ENCODE measurements at regions not wholly inside any gene's neighbourhood (a gene's known extent, or its start where the extent isn't known, plus 50 kb on each side); places are given as distances from the start of the nearest gene placed in this dataset.

- no peak overlapping the region for H3K27ac ChIP-seq (ENCODE audit: low read depth, low read length, poor library complexity, severe bottlenecking)
- H3K4me2 ChIP-seq (ENCODE audit: low read length) = no peak overlapping the region
- H3K9me2 ChIP-seq (ENCODE audit: low read depth, low read length) = no peaks in the 10 kb centered on the region
- no peaks in the 10 kb centered on the region for H4K20me1 ChIP-seq (ENCODE audit: insufficient read depth, low read length)
- TF ChIP-seq EZH2 (IDR thresholded peaks at IDR 0.05; ENCODE audit: borderline replicate concordance, low read length) = no peak
- TF ChIP-seq CTCF (IDR thresholded peaks at IDR 0.05; ENCODE audit: low read length) = no peak
- no peak overlapping the region for H3K4me3 ChIP-seq (ENCODE audit: low read depth, low read length, poor library complexity, severe bottlenecking)
- no peak overlapping the region for H3K9ac ChIP-seq (ENCODE audit: low read length)
- H3K9me3 ChIP-seq (ENCODE audit: low read length) = no peaks in the 10 kb centered on the region
- H2AFZ ChIP-seq (ENCODE audit: low read length) = no peak overlapping the region
- no peaks in the 10 kb centered on the region for H3F3A ChIP-seq (ENCODE audit: insufficient read depth, low read length)
- H3K4me1 ChIP-seq (ENCODE audit: insufficient read depth, low read length, severe bottlenecking) = no peaks in the 10 kb centered on the region
- no peaks in the 10 kb centered on the region for H3K36me3 ChIP-seq (ENCODE audit: insufficient read depth, low read length)
- H3K27me3 ChIP-seq (ENCODE audit: insufficient read depth, low read length) = no peaks in the 10 kb centered on the region
- H3K79me2 ChIP-seq (ENCODE audit: insufficient read depth, low read length) = no peaks in the 10 kb centered on the region
Measured at GRCh38 chr21:38196036-38196435, 60.8 kb upstream of the KCNJ15 start.

DNA sequence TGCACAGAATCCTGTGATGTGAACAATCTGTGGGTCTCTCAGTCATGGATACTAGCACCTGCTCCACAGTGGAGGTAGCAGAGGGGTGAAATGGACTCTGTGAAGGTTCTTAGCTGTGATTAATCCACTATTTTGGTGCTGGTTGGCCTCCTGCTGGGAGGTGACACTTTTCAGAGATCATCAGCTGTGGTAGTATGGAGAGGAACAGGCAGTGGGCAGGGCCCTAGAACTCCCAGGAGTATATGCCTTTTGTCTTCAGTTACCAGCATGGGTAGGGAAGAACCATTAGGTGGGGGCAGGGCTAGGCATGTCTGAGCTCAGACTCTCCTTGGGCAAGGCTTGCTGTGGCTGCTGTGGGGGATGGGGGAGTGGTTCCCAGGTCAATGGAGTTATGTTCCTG lies 54.0 kb upstream of the KCNJ15 start:
- no peak overlapping the region for H3K4me3 ChIP-seq (ENCODE audit: low read depth, low read length, poor library complexity, severe bottlenecking)
- H3K9me2 ChIP-seq (ENCODE audit: low read depth, low read length) = no peaks in the 10 kb centered on the region
- H3F3A ChIP-seq (ENCODE audit: insufficient read depth, low read length) = no peaks in the 10 kb centered on the region
- no peak overlapping the region for H3K27ac ChIP-seq (ENCODE audit: low read depth, low read length, poor library complexity, severe bottlenecking)
- H3K27me3 ChIP-seq (ENCODE audit: insufficient read depth, low read length) = no peaks in the 10 kb centered on the region
- no peaks in the 10 kb centered on the region for H3K4me1 ChIP-seq (ENCODE audit: insufficient read depth, low read length, severe bottlenecking)
- no peaks in the 10 kb centered on the region for H3K36me3 ChIP-seq (ENCODE audit: insufficient read depth, low read length)
- no peaks in the 10 kb centered on the region for H3K79me2 ChIP-seq (ENCODE audit: insufficient read depth, low read length)
- H3K9ac ChIP-seq (ENCODE audit: low read length) = no peak overlapping the region
- H4K20me1 ChIP-seq (ENCODE audit: insufficient read depth, low read length) = no peaks in the 10 kb centered on the region
- H3K4me2 ChIP-seq (ENCODE audit: low read length) = no peak overlapping the region
- H2AFZ ChIP-seq (ENCODE audit: low read length) = no peak overlapping the region
- TF ChIP-seq EZH2 (IDR thresholded peaks at IDR 0.05; ENCODE audit: borderline replicate concordance, low read length) = no peak
- no peak for TF ChIP-seq CTCF (IDR thresholded peaks at IDR 0.05; ENCODE audit: low read length)
- H3K9me3 ChIP-seq (ENCODE audit: low read length) = no peaks in the 10 kb centered on the region

DNA sequence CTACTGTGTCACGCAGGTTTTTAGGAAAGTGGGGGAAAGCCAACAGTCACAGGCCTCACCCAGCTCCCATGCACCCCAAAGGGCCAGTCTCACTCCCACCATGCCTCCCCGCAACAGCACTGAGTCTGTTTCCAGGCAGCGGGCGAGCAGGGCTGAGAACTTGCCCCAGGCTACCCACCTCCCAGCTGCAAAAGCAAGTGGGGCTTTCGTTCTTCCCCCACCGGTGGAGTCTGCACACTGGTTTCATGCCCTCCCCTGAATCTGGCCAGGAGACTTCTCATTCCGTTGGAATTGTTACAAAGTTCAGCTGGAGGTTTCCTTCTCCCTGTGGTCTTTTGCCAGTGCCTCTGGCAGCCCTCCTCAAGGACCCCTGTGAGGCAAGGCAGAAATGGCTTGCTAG lies 53.6 kb upstream of the KCNJ15 start:
- Histone ChIP-seq H3K4me1 (ENCODE audit: insufficient read depth, low read length, severe bottlenecking) (no peaks in the 10 kb centered on the region), H3K36me3 (ENCODE audit: insufficient read depth, low read length) (no peaks in the 10 kb centered on the region), H3K27ac (ENCODE audit: low read depth, low read length, poor library complexity, severe bottlenecking) (no peak overlapping the region), H3K4me3 (ENCODE audit: low read depth, low read length, poor library complexity, severe bottlenecking) (no peak overlapping the region), H3K79me2 (ENCODE audit: insufficient read depth, low read length) (no peaks in the 10 kb centered on the region), H3K4me2 (ENCODE audit: low read length) (no peak overlapping the region), H3K9me2 (ENCODE audit: low read depth, low read length) (no peaks in the 10 kb centered on the region), H3F3A (ENCODE audit: insufficient read depth, low read length) (no peaks in the 10 kb centered on the region), H4K20me1 (ENCODE audit: insufficient read depth, low read length) (no peaks in the 10 kb centered on the region), H3K27me3 (ENCODE audit: insufficient read depth, low read length) (no peaks in the 10 kb centered on the region), H2AFZ (ENCODE audit: low read length) (no peak overlapping the region), H3K9me3 (ENCODE audit: low read length) (no peaks in the 10 kb centered on the region), H3K9ac (ENCODE audit: low read length) (no peak overlapping the region)
- TF ChIP-seq EZH2 (IDR thresholded peaks at IDR 0.05; ENCODE audit: borderline replicate concordance, low read length) (no peak), CTCF (IDR thresholded peaks at IDR 0.05; ENCODE audit: low read length) (no peak)

Measured in OCI-LY1 (cell line).